SK-N-SH (cell line): ENCODE measurements at regions not wholly inside any gene's neighbourhood (a gene's known extent, or its start where the extent isn't known, plus 50 kb on each side); places are given as distances from the start of the nearest gene placed in this dataset.

Experiments
- CTCF ChIA-PET: fragments of 300-600, 350-600 bp; formaldehyde crosslinking; extraction: SDS; loops from one replicate; lab custom pipeline; 2021; lab: Yijun Ruan, JAX
- POLR2A ChIA-PET: fragments of 350-600 bp; sonication (Branson Sonifier 250); formaldehyde crosslinking; extraction: SDS; loops from one replicate; lab custom pipeline; 2020; ENCODE audit warnings: antibody characterized with exemption, inconsistent platforms; lab: Yijun Ruan, JAX
- DNase-seq: peaks from one replicate; pipeline ENCODE4 v3.0.0; 2012
- H2AFZ ChIP-seq: fragments of 200-600 bp; sonication (generic); 2 replicates; pipeline ENCODE4 v1.8.1; 2016; ENCODE audit warnings: antibody characterized with exemption, mild to moderate bottlenecking, low read depth
- H3F3A ChIP-seq: fragments of 200-600 bp; sonication (generic); replicated peaks from 2 replicates; pipeline ENCODE3; 2016; ENCODE audit warnings: antibody characterized with exemption, mild to moderate bottlenecking; ENCODE audit not compliant: insufficient read depth
- H3K27ac ChIP-seq, 2 experiments: fragments of 200-500 bp in 1 of 2; fragments of 200-600 bp in 1 of 2; sonication (Bioruptor generic) in 1 of 2; sonication (generic), shearing (Covaris generic) in 1 of 2; 2 replicates each; pipeline versions ENCODE4 v1.5.1 to v1.6.1; 2014 to 2016; ENCODE audit warnings: low read depth in 2 of 2, inconsistent platforms in 1 of 2, low read length in 1 of 2, mild to moderate bottlenecking in 1 of 2, mixed read lengths in 1 of 2
- H3K27me3 ChIP-seq: fragments of 200-600 bp; sonication (generic), shearing (Covaris generic); 2 replicates; pipeline ENCODE4 v1.6.1; 2016; ENCODE audit warnings: mixed run types; ENCODE audit not compliant: insufficient read depth
- H3K36me3 ChIP-seq, 2 experiments: fragments of 200-500 bp in 1 of 2; fragments of 200-600 bp in 1 of 2; sonication (Bioruptor generic) in 1 of 2; sonication (generic) in 1 of 2; replicated peaks in 1 of 2; 2 replicates each; pipeline versions ENCODE3 to v1.5.1; 2014 to 2016; ENCODE audit warnings: low read length in 1 of 2, mild to moderate bottlenecking in 1 of 2; ENCODE audit not compliant: insufficient read depth in 2 of 2, control insufficient read depth in 1 of 2
- H3K4me1 ChIP-seq, 2 experiments: fragments of 200-500 bp in 1 of 2; fragments of 200-600 bp in 1 of 2; sonication (Bioruptor generic) in 1 of 2; sonication (generic), shearing (Covaris generic) in 1 of 2; 2 replicates each; pipeline versions ENCODE4 v1.5.1 to v1.6.1; 2014 to 2016; ENCODE audit warnings: low read depth in 1 of 2, low read length in 1 of 2, mixed run types in 1 of 2; ENCODE audit not compliant: insufficient read depth in 2 of 2, control insufficient read depth in 1 of 2
- H3K4me2 ChIP-seq: fragments of 200-600 bp; sonication (generic), shearing (Covaris generic); 2 replicates; pipeline ENCODE4 v1.6.1; 2017; ENCODE audit warnings: mixed run types
- H3K4me3 ChIP-seq, 2 experiments: fragments of 200-500 bp in 1 of 2; fragments of 200-600 bp in 1 of 2; sonication (Bioruptor generic) in 1 of 2; sonication (generic), shearing (Covaris generic) in 1 of 2; 2 replicates each; pipeline versions ENCODE4 v1.5.1 to v1.8.1; 2014 to 2016; ENCODE audit warnings: low read depth in 2 of 2, inconsistent platforms in 1 of 2, low read length in 1 of 2, mild to moderate bottlenecking in 1 of 2, mixed read lengths in 1 of 2, moderate library complexity in 1 of 2
- H3K79me2 ChIP-seq: fragments of 200-600 bp; sonication (generic); 2 replicates; pipeline ENCODE4 v1.8.1; 2017; ENCODE audit warnings: mild to moderate bottlenecking; ENCODE audit not compliant: insufficient read depth
- H3K9ac ChIP-seq: fragments of 200-600 bp; sonication (generic); 2 replicates; pipeline ENCODE4 v1.6.1; 2017; ENCODE audit warnings: mixed run types
- H3K9me2 ChIP-seq: fragments of 200-600 bp; sonication (generic); 2 replicates; pipeline ENCODE4 v1.6.1; 2017; ENCODE audit warnings: mixed run types
- H3K9me3 ChIP-seq: fragments of 200-600 bp; sonication (generic); 2 replicates; pipeline ENCODE4 v1.6.1; 2017; ENCODE audit warnings: mixed run types, mild to moderate bottlenecking, moderate library complexity
- H4K20me1 ChIP-seq: fragments of 200-600 bp; sonication (generic); 2 replicates; pipeline ENCODE4 v1.6.1; 2017; ENCODE audit warnings: mild to moderate bottlenecking, mixed run types; ENCODE audit not compliant: insufficient read depth
- ELF1 ChIP-seq: IDR thresholded peaks from 2 replicates; pipeline ENCODE4 v1.4.0; 2012
- EP300 ChIP-seq, 2 experiments: IDR thresholded peaks; 2 replicates each; pipeline versions ENCODE4 v1.4.0 to v1.6.1; 2012; ENCODE audit warnings: borderline replicate concordance in 1 of 2, low read depth in 1 of 2, low read length in 1 of 2
- MEF2A ChIP-seq: IDR thresholded peaks from 2 replicates; pipeline ENCODE4 v1.4.0; 2012; ENCODE audit warnings: low read depth, borderline replicate concordance
- RAD21 ChIP-seq: IDR thresholded peaks from 2 replicates; pipeline ENCODE4 v1.6.1; 2012; ENCODE audit warnings: mild to moderate bottlenecking, low read length
- RCOR1 ChIP-seq: fragments of 150-350 bp; IDR thresholded peaks from 2 replicates; pipeline ENCODE4 v1.6.1; 2017; ENCODE audit warnings: antibody characterized with exemption, low read length
- SIN3A ChIP-seq: IDR thresholded peaks from 2 replicates; pipeline ENCODE4 v1.6.1; 2012; ENCODE audit warnings: low read depth, mild to moderate bottlenecking, low read length, moderate library complexity, borderline replicate concordance
- TAF1 ChIP-seq: IDR thresholded peaks from 2 replicates; pipeline ENCODE4 v1.6.1; 2012; ENCODE audit warnings: low read depth, mild to moderate bottlenecking, low read length, moderate library complexity, borderline replicate concordance
- TCF12 ChIP-seq: IDR thresholded peaks from 2 replicates; pipeline ENCODE4 v1.4.0; 2012
- WGBS: methylation state at CpG from one replicate; pipeline ENCODE4 v1.1.6; 2017; ENCODE audit warnings: low lambda C conversion rate; 5-methylcytosine and 5-hydroxymethylcytosine counted together
- TF ChIP-seq, protein P1 (sequence below): IDR thresholded peaks from 2 replicates; pipeline ENCODE4 v1.4.0; 2012; ENCODE audit warnings: low read depth, borderline replicate concordance
- TF ChIP-seq, protein P2 (sequence below): IDR thresholded peaks from 2 replicates; pipeline ENCODE4; 2012
- TF ChIP-seq, protein P3 (sequence below): IDR thresholded peaks from 2 replicates; pipeline ENCODE4 v1.4.0; 2012; ENCODE audit warnings: low read depth, borderline replicate concordance
- TF ChIP-seq, protein P4 (sequence below): IDR thresholded peaks from 2 replicates; pipeline ENCODE4 v1.6.1; 2012; ENCODE audit warnings: mild to moderate bottlenecking, low read depth, low read length, moderate library complexity
- TF ChIP-seq, protein P5 (sequence below): fragments of 150-350 bp; IDR thresholded peaks from 2 replicates; pipeline ENCODE4 v1.6.1; 2016; ENCODE audit warnings: mild to moderate bottlenecking, low read depth, low read length

DNA sequence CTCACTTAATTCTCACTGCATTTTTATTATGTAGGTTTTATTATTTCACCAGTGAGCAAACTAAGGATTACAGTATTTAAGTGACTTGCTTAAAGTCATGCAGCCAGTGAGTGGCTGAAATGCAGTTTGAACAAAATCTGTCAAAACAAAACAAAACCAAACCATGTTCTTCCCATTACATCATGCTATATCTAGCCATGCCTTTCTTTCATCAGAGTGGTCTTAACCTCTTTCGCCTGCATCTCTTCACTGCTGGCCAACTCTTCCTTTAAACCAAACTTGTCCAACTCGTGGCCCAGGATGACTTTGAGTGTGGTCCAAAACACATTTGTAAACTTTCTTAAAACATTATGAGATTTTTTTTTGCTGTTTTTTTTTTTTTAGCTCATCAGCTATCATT, 223.2 kb downstream of the PCDH7 start:
- no peaks in the 10 kb centered on the region for H3K9me3 ChIP-seq
- no peaks in the 10 kb centered on the region for H4K20me1 ChIP-seq
- ChIA-PET CTCF (no interaction called here), POLR2A (no interaction called here)
- H3K4me2 ChIP-seq = no peak overlapping the region
- H3K27ac ChIP-seq = no peak overlapping the region
- H3K4me3 ChIP-seq = no peak overlapping the region
- H3K36me3 ChIP-seq = no peaks in the 10 kb centered on the region
- TF ChIP-seq TAF1 (no peak), RAD21 (no peak), ELF1 (no peak), TCF12 (no peak), SIN3A (no peak), EP300 (IDR thresholded peaks at IDR 0.05; ENCODE audit: borderline replicate concordance in 1 of 2, low read depth in 1 of 2, low read length in 1 of 2) (no peak)
- TF ChIP-seq, protein P1, sequence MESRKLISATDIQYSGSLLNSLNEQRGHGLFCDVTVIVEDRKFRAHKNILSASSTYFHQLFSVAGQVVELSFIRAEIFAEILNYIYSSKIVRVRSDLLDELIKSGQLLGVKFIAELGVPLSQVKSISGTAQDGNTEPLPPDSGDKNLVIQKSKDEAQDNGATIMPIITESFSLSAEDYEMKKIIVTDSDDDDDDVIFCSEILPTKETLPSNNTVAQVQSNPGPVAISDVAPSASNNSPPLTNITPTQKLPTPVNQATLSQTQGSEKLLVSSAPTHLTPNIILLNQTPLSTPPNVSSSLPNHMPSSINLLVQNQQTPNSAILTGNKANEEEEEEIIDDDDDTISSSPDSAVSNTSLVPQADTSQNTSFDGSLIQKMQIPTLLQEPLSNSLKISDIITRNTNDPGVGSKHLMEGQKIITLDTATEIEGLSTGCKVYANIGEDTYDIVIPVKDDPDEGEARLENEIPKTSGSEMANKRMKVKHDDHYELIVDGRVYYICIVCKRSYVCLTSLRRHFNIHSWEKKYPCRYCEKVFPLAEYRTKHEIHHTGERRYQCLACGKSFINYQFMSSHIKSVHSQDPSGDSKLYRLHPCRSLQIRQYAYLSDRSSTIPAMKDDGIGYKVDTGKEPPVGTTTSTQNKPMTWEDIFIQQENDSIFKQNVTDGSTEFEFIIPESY = no peak
- TF ChIP-seq, protein P2, sequence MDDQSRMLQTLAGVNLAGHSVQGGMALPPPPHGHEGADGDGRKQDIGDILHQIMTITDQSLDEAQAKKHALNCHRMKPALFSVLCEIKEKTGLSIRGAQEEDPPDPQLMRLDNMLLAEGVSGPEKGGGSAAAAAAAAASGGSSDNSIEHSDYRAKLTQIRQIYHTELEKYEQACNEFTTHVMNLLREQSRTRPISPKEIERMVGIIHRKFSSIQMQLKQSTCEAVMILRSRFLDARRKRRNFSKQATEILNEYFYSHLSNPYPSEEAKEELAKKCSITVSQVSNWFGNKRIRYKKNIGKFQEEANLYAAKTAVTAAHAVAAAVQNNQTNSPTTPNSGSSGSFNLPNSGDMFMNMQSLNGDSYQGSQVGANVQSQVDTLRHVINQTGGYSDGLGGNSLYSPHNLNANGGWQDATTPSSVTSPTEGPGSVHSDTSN = no peak
- TF ChIP-seq, protein P3, sequence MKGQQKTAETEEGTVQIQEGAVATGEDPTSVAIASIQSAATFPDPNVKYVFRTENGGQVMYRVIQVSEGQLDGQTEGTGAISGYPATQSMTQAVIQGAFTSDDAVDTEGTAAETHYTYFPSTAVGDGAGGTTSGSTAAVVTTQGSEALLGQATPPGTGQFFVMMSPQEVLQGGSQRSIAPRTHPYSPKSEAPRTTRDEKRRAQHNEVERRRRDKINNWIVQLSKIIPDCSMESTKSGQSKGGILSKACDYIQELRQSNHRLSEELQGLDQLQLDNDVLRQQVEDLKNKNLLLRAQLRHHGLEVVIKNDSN = no peak
- no peaks in the 10 kb centered on the region for H3K9me2 ChIP-seq
- no peak overlapping the region for H3K9ac ChIP-seq
- H2AFZ ChIP-seq = no peak overlapping the region
- DNase-seq = no peak
- WGBS = 52% methylated on average over 2 of the region's 2 CpGs
- H3F3A ChIP-seq = no peaks in the 10 kb centered on the region
- H3K4me1 ChIP-seq = no peaks in the 10 kb centered on the region; a peak in 1 of 4 replicates
- no peaks in the 10 kb centered on the region for H3K79me2 ChIP-seq
- H3K27me3 ChIP-seq = no peaks in the 10 kb centered on the region

DNA sequence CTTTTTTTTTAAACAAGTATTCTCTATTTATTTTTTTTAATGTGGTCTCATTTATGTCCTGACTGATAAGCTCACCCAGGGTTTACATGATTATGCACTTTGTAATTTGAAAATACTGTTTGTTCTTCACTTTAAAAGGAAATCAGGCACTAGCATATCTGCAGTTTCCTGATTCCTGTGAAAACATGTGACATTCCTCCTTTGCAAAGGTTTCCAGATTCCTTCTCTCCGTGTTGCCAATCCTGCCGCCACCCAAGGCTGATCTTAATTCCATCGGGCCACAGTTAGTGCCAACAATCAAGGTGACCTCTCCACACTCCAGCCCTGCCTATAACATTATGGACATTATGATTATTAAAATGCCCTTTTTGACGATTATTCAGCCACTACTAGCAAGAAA, 225.4 kb downstream of the PCDH7 start:
- DNase-seq = no peak
- ChIA-PET POLR2A (no interaction called here), CTCF (no interaction called here)

More for the DNA sequence above, 225.4 kb downstream of the PCDH7 start:
- TF ChIP-seq MEF2A = no peak
- TF ChIP-seq, protein P4, sequence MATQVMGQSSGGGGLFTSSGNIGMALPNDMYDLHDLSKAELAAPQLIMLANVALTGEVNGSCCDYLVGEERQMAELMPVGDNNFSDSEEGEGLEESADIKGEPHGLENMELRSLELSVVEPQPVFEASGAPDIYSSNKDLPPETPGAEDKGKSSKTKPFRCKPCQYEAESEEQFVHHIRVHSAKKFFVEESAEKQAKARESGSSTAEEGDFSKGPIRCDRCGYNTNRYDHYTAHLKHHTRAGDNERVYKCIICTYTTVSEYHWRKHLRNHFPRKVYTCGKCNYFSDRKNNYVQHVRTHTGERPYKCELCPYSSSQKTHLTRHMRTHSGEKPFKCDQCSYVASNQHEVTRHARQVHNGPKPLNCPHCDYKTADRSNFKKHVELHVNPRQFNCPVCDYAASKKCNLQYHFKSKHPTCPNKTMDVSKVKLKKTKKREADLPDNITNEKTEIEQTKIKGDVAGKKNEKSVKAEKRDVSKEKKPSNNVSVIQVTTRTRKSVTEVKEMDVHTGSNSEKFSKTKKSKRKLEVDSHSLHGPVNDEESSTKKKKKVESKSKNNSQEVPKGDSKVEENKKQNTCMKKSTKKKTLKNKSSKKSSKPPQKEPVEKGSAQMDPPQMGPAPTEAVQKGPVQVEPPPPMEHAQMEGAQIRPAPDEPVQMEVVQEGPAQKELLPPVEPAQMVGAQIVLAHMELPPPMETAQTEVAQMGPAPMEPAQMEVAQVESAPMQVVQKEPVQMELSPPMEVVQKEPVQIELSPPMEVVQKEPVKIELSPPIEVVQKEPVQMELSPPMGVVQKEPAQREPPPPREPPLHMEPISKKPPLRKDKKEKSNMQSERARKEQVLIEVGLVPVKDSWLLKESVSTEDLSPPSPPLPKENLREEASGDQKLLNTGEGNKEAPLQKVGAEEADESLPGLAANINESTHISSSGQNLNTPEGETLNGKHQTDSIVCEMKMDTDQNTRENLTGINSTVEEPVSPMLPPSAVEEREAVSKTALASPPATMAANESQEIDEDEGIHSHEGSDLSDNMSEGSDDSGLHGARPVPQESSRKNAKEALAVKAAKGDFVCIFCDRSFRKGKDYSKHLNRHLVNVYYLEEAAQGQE = no peak
- TF ChIP-seq RCOR1 = no peak
- TF ChIP-seq, protein P5, sequence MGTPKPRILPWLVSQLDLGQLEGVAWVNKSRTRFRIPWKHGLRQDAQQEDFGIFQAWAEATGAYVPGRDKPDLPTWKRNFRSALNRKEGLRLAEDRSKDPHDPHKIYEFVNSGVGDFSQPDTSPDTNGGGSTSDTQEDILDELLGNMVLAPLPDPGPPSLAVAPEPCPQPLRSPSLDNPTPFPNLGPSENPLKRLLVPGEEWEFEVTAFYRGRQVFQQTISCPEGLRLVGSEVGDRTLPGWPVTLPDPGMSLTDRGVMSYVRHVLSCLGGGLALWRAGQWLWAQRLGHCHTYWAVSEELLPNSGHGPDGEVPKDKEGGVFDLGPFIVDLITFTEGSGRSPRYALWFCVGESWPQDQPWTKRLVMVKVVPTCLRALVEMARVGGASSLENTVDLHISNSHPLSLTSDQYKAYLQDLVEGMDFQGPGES = no peak
- H3F3A ChIP-seq = no peaks in the 10 kb centered on the region
- 67% methylated on average over 4 of the region's 4 CpGs for WGBS
- H2AFZ ChIP-seq = no peak overlapping the region
- H3K4me1 ChIP-seq = no peaks in the 10 kb centered on the region; a peak in 1 of 4 replicates
- H3K9me3 ChIP-seq = no peaks in the 10 kb centered on the region
- no peaks in the 10 kb centered on the region for H3K9me2 ChIP-seq
- no peaks in the 10 kb centered on the region for H3K79me2 ChIP-seq
- no peak overlapping the region for H3K4me2 ChIP-seq
- H3K27ac ChIP-seq = no peak overlapping the region
- no peak overlapping the region for H3K9ac ChIP-seq
- H3K27me3 ChIP-seq = no peaks in the 10 kb centered on the region
- H3K4me3 ChIP-seq = no peak overlapping the region
- no peaks in the 10 kb centered on the region for H3K36me3 ChIP-seq
- H4K20me1 ChIP-seq = no peaks in the 10 kb centered on the region
